DND-41 (cell line): ENCODE measurements at regions not wholly inside any gene's neighbourhood (a gene's known extent, or its start where the extent isn't known, plus 50 kb on each side); places are given as distances from the start of the nearest gene placed in this dataset.

Experiments
- ATAC-seq: fragments of 200-7000 bp; cut with Tn5 transposase; 3 replicates; pipeline ENCODE4 v1.9.1; 2021; ENCODE audit warnings: low read depth; ENCODE audit not compliant: insufficient read depth
- DNase-seq: peaks from one replicate; pipeline ENCODE4 v3.0.0-alpha.2; 2020
- H2AFZ ChIP-seq: 2 replicates; pipeline ENCODE4 v1.6.0; 2012; ENCODE audit warnings: low read depth, low read length
- H3K27ac ChIP-seq: 2 replicates; pipeline ENCODE4 v1.5.1; 2012; ENCODE audit warnings: low read length, inconsistent platforms
- H3K27me3 ChIP-seq: fragments of 200-600 bp; sonication (generic); 2 replicates; pipeline ENCODE4 v1.6.0; 2012; ENCODE audit warnings: low read length, mild to moderate bottlenecking, inconsistent platforms; ENCODE audit not compliant: insufficient read depth, poor library complexity
- H3K36me3 ChIP-seq: 2 replicates; pipeline ENCODE4 v1.5.1; 2012; ENCODE audit warnings: low read length, inconsistent platforms; ENCODE audit not compliant: insufficient read depth
- H3K4me1 ChIP-seq: 2 replicates; pipeline ENCODE4 v1.5.1; 2012; ENCODE audit warnings: mild to moderate bottlenecking, low read length; ENCODE audit not compliant: insufficient read depth
- H3K4me2 ChIP-seq: 2 replicates; pipeline ENCODE4 v1.6.0; 2012; ENCODE audit warnings: mild to moderate bottlenecking, moderate library complexity, low read length, inconsistent platforms; ENCODE audit not compliant: insufficient read depth
- H3K4me3 ChIP-seq, 2 experiments: fragments of 200-600 bp in 1 of 2; shearing (Covaris generic) in 1 of 2; 2 replicates each; pipeline ENCODE4 v1.5.1; 2012 to 2016; ENCODE audit warnings: inconsistent platforms in 2 of 2, low read length in 2 of 2, mild to moderate bottlenecking in 2 of 2, low read depth in 1 of 2, moderate library complexity in 1 of 2
- H3K79me2 ChIP-seq: 2 replicates; pipeline ENCODE4 v1.6.0; 2012; ENCODE audit warnings: low read length, inconsistent platforms; ENCODE audit not compliant: insufficient read depth
- H3K9ac ChIP-seq: 2 replicates; pipeline ENCODE4 v1.6.0; 2012; ENCODE audit warnings: low read depth, mild to moderate bottlenecking, inconsistent platforms, low read length, moderate library complexity
- H3K9me3 ChIP-seq: 2 replicates; pipeline ENCODE4 v1.5.1; 2012; ENCODE audit warnings: low read length, moderate library complexity, mild to moderate bottlenecking, inconsistent platforms; ENCODE audit not compliant: insufficient read depth, severe bottlenecking
- H4K20me1 ChIP-seq: 2 replicates; pipeline ENCODE4 v1.6.0; 2012; ENCODE audit warnings: low read length; ENCODE audit not compliant: insufficient read depth
- CTCF ChIP-seq: IDR thresholded peaks from 2 replicates; pipeline ENCODE4 v1.5.1; 2012; ENCODE audit warnings: borderline replicate concordance, low read length, moderate library complexity, mild to moderate bottlenecking; ENCODE audit not compliant: poor library complexity, severe bottlenecking; ENCODE audit errors: extremely low read depth
- EZH2 ChIP-seq: IDR thresholded peaks from 3 replicates; pipeline ENCODE4 v1.6.1; 2012; ENCODE audit warnings: borderline replicate concordance, low read depth, mild to moderate bottlenecking, moderate library complexity, low read length, inconsistent platforms; ENCODE audit not compliant: severe bottlenecking

DNA sequence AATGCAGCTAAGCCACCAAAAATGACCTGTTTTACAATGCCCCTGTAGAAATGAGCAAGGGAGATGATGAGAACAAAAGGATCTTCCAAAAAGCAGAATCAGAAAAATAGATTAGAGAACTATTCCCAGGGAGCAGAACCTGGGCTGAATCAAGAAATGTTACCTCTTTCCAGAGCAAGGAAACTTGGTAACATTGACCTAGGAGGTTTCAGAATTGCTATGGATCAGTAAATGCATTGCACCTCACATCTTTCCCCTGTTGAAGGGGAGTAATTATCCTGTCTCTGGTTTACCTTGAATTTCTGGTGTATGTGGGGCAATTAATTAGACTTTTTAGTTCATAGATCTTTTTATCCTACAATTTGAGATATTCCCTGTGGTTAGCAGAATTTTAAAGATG, 151.2 kb upstream of the RAI14 start:
- H3K4me3 ChIP-seq, result no peak overlapping the region
- no peaks in the 10 kb centered on the region for H4K20me1 ChIP-seq
- no peak for DNase-seq
- H3K27ac ChIP-seq, result no peak overlapping the region
- H3K79me2 ChIP-seq, result no peaks in the 10 kb centered on the region
- no peak for ATAC-seq
- TF ChIP-seq EZH2 (no peak), CTCF (no peak)
- H3K4me2 ChIP-seq, result no peak overlapping the region
- no peaks in the 10 kb centered on the region for H3K9me3 ChIP-seq
- no peaks in the 10 kb centered on the region for H3K4me1 ChIP-seq
- no peak overlapping the region for H2AFZ ChIP-seq
- no peak overlapping the region for H3K9ac ChIP-seq
- H3K27me3 ChIP-seq, result no peaks in the 10 kb centered on the region
- no peaks in the 10 kb centered on the region for H3K36me3 ChIP-seq

- TF ChIP-seq CTCF, result no peak
- TF ChIP-seq EZH2, result no peak
- no peaks in the 10 kb centered on the region for H3K9me3 ChIP-seq
- H3K79me2 ChIP-seq, result no peaks in the 10 kb centered on the region
- no peak for ATAC-seq
- H3K27ac ChIP-seq, result no peak overlapping the region
- no peaks in the 10 kb centered on the region for H3K36me3 ChIP-seq
- no peaks in the 10 kb centered on the region for H3K27me3 ChIP-seq
- no peak overlapping the region for H2AFZ ChIP-seq
- no peak for DNase-seq
- H3K9ac ChIP-seq, result no peak overlapping the region
- H3K4me3 ChIP-seq, result no peak overlapping the region
- H3K4me2 ChIP-seq, result no peak overlapping the region
- no peaks in the 10 kb centered on the region for H4K20me1 ChIP-seq
- H3K4me1 ChIP-seq, result no peaks in the 10 kb centered on the region
Measured at GRCh38 chr5:34505731-34506130, 150.4 kb upstream of the RAI14 start.

DNA sequence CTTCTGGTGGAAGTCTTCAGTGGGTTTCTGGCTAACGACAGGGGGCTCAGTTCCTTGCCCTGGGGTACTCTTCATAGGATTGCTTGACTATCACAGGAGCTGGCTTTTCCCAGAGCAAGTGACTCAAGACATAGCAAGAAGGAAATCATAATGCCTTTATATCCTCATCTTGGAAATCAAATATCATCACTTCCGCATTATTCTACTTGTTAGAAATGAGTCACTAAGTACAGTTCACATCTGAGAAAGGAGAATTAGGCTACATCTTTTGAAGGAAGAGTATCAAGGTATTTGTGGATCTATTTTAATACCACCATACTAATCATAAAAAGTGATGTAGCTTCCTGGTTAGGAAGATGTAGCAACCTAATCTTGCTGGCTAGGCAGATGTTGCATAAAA, 148.2 kb upstream of the RAI14 start:
- no peak overlapping the region for H3K4me2 ChIP-seq
- no peaks in the 10 kb centered on the region for H3K4me1 ChIP-seq
- no peaks in the 10 kb centered on the region for H4K20me1 ChIP-seq
- H3K36me3 ChIP-seq, result no peaks in the 10 kb centered on the region
- no peak overlapping the region for H2AFZ ChIP-seq
- peaks cover 4% of the 10 kb centered on the region for H3K27me3 ChIP-seq
- no peaks in the 10 kb centered on the region for H3K79me2 ChIP-seq
- H3K9me3 ChIP-seq, result no peaks in the 10 kb centered on the region
- H3K27ac ChIP-seq, result no peak overlapping the region
- no peak overlapping the region for H3K4me3 ChIP-seq
- TF ChIP-seq EZH2 (no peak), CTCF (no peak)
- ATAC-seq (no peak), DNase-seq (no peak)
- H3K9ac ChIP-seq, result no peak overlapping the region

GRCh38 chr5:34509392-34509791, 146.7 kb upstream of the RAI14 start:
- Histone ChIP-seq H3K27me3 (peaks cover 4% of the 10 kb centered on the region), H3K4me2 (no peak overlapping the region), H3K4me1 (no peaks in the 10 kb centered on the region), H4K20me1 (no peaks in the 10 kb centered on the region), H3K79me2 (no peaks in the 10 kb centered on the region), H3K9me3 (no peaks in the 10 kb centered on the region), H3K27ac (no peak overlapping the region), H3K9ac (no peak overlapping the region), H3K36me3 (no peaks in the 10 kb centered on the region), H3K4me3 (no peak overlapping the region), H2AFZ (no peak overlapping the region)
- no peak for TF ChIP-seq CTCF
- TF ChIP-seq EZH2, result no peak
- ATAC-seq (no peak), DNase-seq (no peak)
